HepG2 (cell line): ENCODE measurements at regions not wholly inside any gene's neighbourhood (a gene's known extent, or its start where the extent isn't known, plus 50 kb on each side); places are given as distances from the start of the nearest gene placed in this dataset.

Experiments used
- ATAC-seq: fragments of 200-7000 bp; cut with Tn5 transposase; 3 replicates; pipeline ENCODE4 v1.9.1; 2020; ENCODE audit warnings: mild to moderate bottlenecking, moderate library complexity
- BruUV-seq: library from RNA; stranded (reverse); fragments of 400-500 nt; replicated peaks from 2 replicates; lab custom pipeline; 2021; lab: Mats Ljungman, UMichigan
- CTCF ChIA-PET: fragments of 300-600 bp; formaldehyde crosslinking; extraction: SDS; loops from one replicate; lab custom pipeline; 2021; ENCODE audit warnings: low total read pairs, inconsistent platforms, low intra/inter-chr PET ratio; lab: Yijun Ruan, JAX
- POLR2A ChIA-PET: fragments of 350-600 bp; sonication (Branson Sonifier 250); formaldehyde crosslinking; loops from one replicate; lab custom pipeline; 2020; ENCODE audit warnings: antibody characterized with exemption, inconsistent platforms; lab: Yijun Ruan, JAX
- DNase-seq: peaks from one replicate; pipeline ENCODE4 v3.0.0-alpha.2; 2015; ENCODE audit warnings: low spot score
- FAIRE-seq: peaks from 3 replicates; lab custom pipeline; 2011; peaks lifted over from hg19 to GRCh38; lab: Jason Lieb, UNC
- H2AFZ ChIP-seq: one replicate; pipeline ENCODE4 v1.6.1; 2011; ENCODE audit warnings: low read length, inconsistent platforms
- H3K27ac ChIP-seq: fragments of 300-600 bp; 3 replicates; pipeline ENCODE4 v1.8.0; 2011; ENCODE audit warnings: mixed run types, mild to moderate bottlenecking, mixed read lengths, low read length, inconsistent platforms; ENCODE audit not compliant: insufficient read depth; ENCODE audit errors: extremely low read length
- H3K27me3 ChIP-seq, 2 experiments: fragments of 200-600 bp in 1 of 2; 2 replicates in 1 of 2; 3 replicates in 1 of 2; pipeline versions ENCODE4 v1.6.0 to v1.8.0; 2011; ENCODE audit warnings: low read length in 2 of 2, mild to moderate bottlenecking in 2 of 2, moderate library complexity in 2 of 2, inconsistent platforms in 1 of 2; ENCODE audit not compliant: insufficient read depth in 2 of 2, control insufficient read depth in 1 of 2
- H3K36me3 ChIP-seq, 2 experiments: fragments of 200-600 bp in 1 of 2; replicated peaks in 1 of 2; 2 replicates in 1 of 2; 3 replicates in 1 of 2; pipeline versions ENCODE4 v1.5.1 to v1.8.0; 2011; ENCODE audit warnings: low read length in 2 of 2, inconsistent platforms in 1 of 2; ENCODE audit not compliant: insufficient read depth in 2 of 2, control insufficient read depth in 1 of 2
- H3K4me1 ChIP-seq: 2 replicates; pipeline ENCODE4 v1.5.1; 2012; ENCODE audit warnings: low read length, inconsistent platforms; ENCODE audit not compliant: insufficient read depth
- H3K4me2 ChIP-seq: 2 replicates; pipeline ENCODE4 v1.6.0; 2011; ENCODE audit warnings: low read depth, low read length, inconsistent platforms
- H3K4me3 ChIP-seq, 3 experiments: fragments of 200-600 bp in 1 of 3; sonication (generic), shearing (Covaris generic) in 1 of 3; replicated peaks in 1 of 3; 2 replicates each; pipeline ENCODE4 v1.5.1; 2011 to 2016; ENCODE audit warnings: low read length in 3 of 3, inconsistent platforms in 2 of 3, low read depth in 2 of 3, mild to moderate bottlenecking in 2 of 3, control low read depth in 1 of 3, mixed read lengths in 1 of 3; ENCODE audit not compliant: insufficient read depth in 1 of 3
- H3K79me2 ChIP-seq: one replicate; pipeline ENCODE4 v1.6.1; 2011; ENCODE audit warnings: low read length, inconsistent platforms; ENCODE audit not compliant: insufficient read depth
- H3K9ac ChIP-seq: 2 replicates; pipeline ENCODE4 v1.6.0; 2011; ENCODE audit warnings: mild to moderate bottlenecking, low read depth, low read length, inconsistent platforms; ENCODE audit not compliant: insufficient read depth
- H3K9me3 ChIP-seq: 2 replicates; pipeline ENCODE4 v1.5.1; 2012; ENCODE audit warnings: mild to moderate bottlenecking, low read length
- H4K20me1 ChIP-seq: 2 replicates; pipeline ENCODE4 v1.6.0; 2011; ENCODE audit warnings: inconsistent platforms, mild to moderate bottlenecking, low read length, moderate library complexity; ENCODE audit not compliant: insufficient read depth
- ATM ChIP-seq: fragments of 450-650 bp; IDR thresholded peaks from 2 replicates; pipeline ENCODE4 v1.7.1; 2017; ENCODE audit warnings: mild to moderate bottlenecking, borderline replicate concordance
- DNMT3B ChIP-seq: conservative IDR thresholded peaks from 2 replicates; pipeline ENCODE4 v1.6.1; 2016; ENCODE audit warnings: missing biosample characterization, control low read depth
- KIAA2018 ChIP-seq: sonication (generic); formaldehyde crosslinking; IDR thresholded peaks from 2 replicates; pipeline ENCODE4 v1.5.0; 2020; ENCODE audit warnings: mild to moderate bottlenecking, missing genetic modification reagents, borderline replicate concordance
- ZNF432 ChIP-seq: sonication (generic); formaldehyde crosslinking; IDR thresholded peaks from 2 replicates; pipeline ENCODE4 v1.5.0; 2020; ENCODE audit warnings: missing genetic modification reagents, mild to moderate bottlenecking, borderline replicate concordance
- ZNF441 ChIP-seq: sonication (generic); formaldehyde crosslinking; IDR thresholded peaks from 2 replicates; pipeline ENCODE4 v1.7.0; 2021; ENCODE audit warnings: missing genetic modification reagents, borderline replicate concordance
- ZNF563 ChIP-seq: sonication (generic); formaldehyde crosslinking; IDR thresholded peaks from 2 replicates; pipeline ENCODE4 v1.8.0; 2022; ENCODE audit warnings: mild to moderate bottlenecking, moderate library complexity, missing genetic modification reagents
- ZNF616 ChIP-seq: sonication (generic); formaldehyde crosslinking; IDR thresholded peaks from 2 replicates; pipeline ENCODE4 v1.5.0; 2020; ENCODE audit warnings: low read depth, mild to moderate bottlenecking, missing genetic modification reagents
- ZNF737 ChIP-seq: sonication (generic); formaldehyde crosslinking; IDR thresholded peaks from 2 replicates; pipeline ENCODE4 v1.5.0; 2020; ENCODE audit warnings: missing genetic modification reagents, mild to moderate bottlenecking, borderline replicate concordance
- ZNF776 ChIP-seq: sonication (generic); formaldehyde crosslinking; IDR thresholded peaks from 2 replicates; pipeline ENCODE4 v1.4.0; 2020; ENCODE audit warnings: mild to moderate bottlenecking, missing genetic modification reagents
- ZNF891 ChIP-seq: sonication (generic); formaldehyde crosslinking; IDR thresholded peaks from 2 replicates; pipeline ENCODE4 v1.5.0; 2020; ENCODE audit warnings: mild to moderate bottlenecking, missing genetic modification reagents
- WGBS: methylation state at CpG from one replicate; pipeline ENCODE4 v1.1.6; 2017; ENCODE audit warnings: low lambda C conversion rate; 5-methylcytosine and 5-hydroxymethylcytosine counted together
- in situ Hi-C: cut with HindIII; loops from 2 replicates; pipeline ENCODE4 v1.10.0; 2017; ENCODE audit warnings: low pct_unique_long_range_greater_than_20kb; ENCODE audit not compliant: extremely low pct_ligation_motif_present
- intact Hi-C: fragments of 100-400 bp; cut with micrococcal nuclease; formaldehyde crosslinking; loops from one replicate; pipeline ENCODE4 v1.10.0; 2022; ENCODE audit not compliant: unreplicated experiment
- TF ChIP-seq, protein P1 (sequence below), 2 experiments: sonication (generic) in 1 of 2; formaldehyde crosslinking in 1 of 2; IDR thresholded peaks; 2 replicates each; pipeline versions ENCODE4 v1.4.0 to v1.6.1; 2018 to 2020; ENCODE audit warnings: missing genetic modification reagents in 2 of 2, borderline replicate concordance in 1 of 2, low read depth in 1 of 2, mild to moderate bottlenecking in 1 of 2, missing biosample characterization in 1 of 2

GRCh38 chr18:46411191-46411828, 245.7 kb downstream of the LOXHD1 start:
- POLR2A ChIA-PET: no interaction called here
- Histone ChIP-seq H3K36me3 (no peaks in the 10 kb centered on the region), H3K9ac (no peak overlapping the region), H3K4me2 (no peak overlapping the region), H3K27me3 (peaks cover 0 to 31% of the 10 kb centered on the region in 2 experiments; a peak in 2 of 5 replicates), H3K4me3 (no peak overlapping the region), H2AFZ (no peak overlapping the region), H3K27ac (no peak overlapping the region), H3K4me1 (no peaks in the 10 kb centered on the region), H4K20me1 (no peaks in the 10 kb centered on the region), H3K9me3 (no peaks in the 10 kb centered on the region), H3K79me2 (no peaks in the 10 kb centered on the region)
- WGBS: 4% methylated on average over 4 of the region's 4 CpGs
- in situ Hi-C loops: no loop called here
- DNase-seq (no peak), ATAC-seq (no peak), FAIRE-seq (no peak)
- no TSS peak for BruUV-seq
- intact Hi-C loops: no loop called here
- TF ChIP-seq ATM: no peak
- TF ChIP-seq ZNF432 (CRISPR knock-in tag): no peak
- no peak for TF ChIP-seq ZNF891 (CRISPR knock-in tag)
- TF ChIP-seq, protein P1, sequence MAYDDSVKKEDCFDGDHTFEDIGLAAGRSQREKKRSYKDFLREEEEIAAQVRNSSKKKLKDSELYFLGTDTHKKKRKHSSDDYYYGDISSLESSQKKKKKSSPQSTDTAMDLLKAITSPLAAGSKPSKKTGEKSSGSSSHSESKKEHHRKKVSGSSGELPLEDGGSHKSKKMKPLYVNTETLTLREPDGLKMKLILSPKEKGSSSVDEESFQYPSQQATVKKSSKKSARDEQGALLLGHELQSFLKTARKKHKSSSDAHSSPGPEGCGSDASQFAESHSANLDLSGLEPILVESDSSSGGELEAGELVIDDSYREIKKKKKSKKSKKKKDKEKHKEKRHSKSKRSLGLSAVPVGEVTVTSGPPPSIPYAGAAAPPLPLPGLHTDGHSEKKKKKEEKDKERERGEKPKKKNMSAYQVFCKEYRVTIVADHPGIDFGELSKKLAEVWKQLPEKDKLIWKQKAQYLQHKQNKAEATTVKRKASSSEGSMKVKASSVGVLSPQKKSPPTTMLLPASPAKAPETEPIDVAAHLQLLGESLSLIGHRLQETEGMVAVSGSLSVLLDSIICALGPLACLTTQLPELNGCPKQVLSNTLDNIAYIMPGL (CRISPR knock-in tag; IDR thresholded peaks at IDR 0.05; ENCODE audit: borderline replicate concordance in 1 of 2, low read depth in 1 of 2): no peak
- no peak for TF ChIP-seq ZNF616 (CRISPR knock-in tag)
- no peak for TF ChIP-seq ZNF737 (CRISPR knock-in tag)
- TF ChIP-seq ZNF776 (CRISPR knock-in tag): no peak
- TF ChIP-seq ZNF563 (CRISPR knock-in tag): no peak
- no peak for TF ChIP-seq DNMT3B
- TF ChIP-seq KIAA2018 (CRISPR knock-in tag): no peak
- TF ChIP-seq ZNF441: no peak
- CTCF ChIA-PET: no interaction called here
